ENCODE measurements at regions not wholly inside any gene's neighbourhood (a gene's known extent, or its start where the extent isn't known, plus 50 kb on each side); places are given as distances from the start of the nearest gene placed in this dataset.

- Histone ChIP-seq H3K4me3 (ENCODE audit: low read length) (peak overlapping the region; percentile 28), H3K9ac (ENCODE audit: low read length) (no peak overlapping the region), H3K79me2 (replicated peaks; ENCODE audit: insufficient read depth, low read length) (no peaks in the 10 kb centered on the region), H3K4me2 (ENCODE audit: low read length) (no peak overlapping the region), H4K20me1 (ENCODE audit: insufficient read depth) (no peaks in the 10 kb centered on the region), H3K9me2 (ENCODE audit: insufficient read depth, low read length) (no peaks in the 10 kb centered on the region), H3K9me3 (ENCODE audit: low read length) (peaks cover 3% of the 10 kb centered on the region), H3K27me3 (ENCODE audit: insufficient read depth, low read depth, low read length) (no peaks in the 10 kb centered on the region), H3K27ac (ENCODE audit: low read length) (peak overlapping the region; percentile 83), H2AFZ (ENCODE audit: low read depth, low read length) (no peak overlapping the region), H3F3A (ENCODE audit: insufficient read depth, low read length, poor library complexity, severe bottlenecking) (no peaks in the 10 kb centered on the region), H3K36me3 (ENCODE audit: insufficient read depth, low read length) (no peaks in the 10 kb centered on the region)
- TF ChIP-seq EP300 (conservative IDR thresholded peaks at IDR 0.05; ENCODE audit: poor library complexity, severe bottlenecking) (no peak), REST (IDR thresholded peaks at IDR 0.05; ENCODE audit: borderline replicate concordance) (no peak), RAD21 (conservative IDR thresholded peaks at IDR 0.05) (no peak), SMC3 (conservative IDR thresholded peaks at IDR 0.05; ENCODE audit: poor library complexity) (no peak), TAF1 (IDR thresholded peaks at IDR 0.05; ENCODE audit: low read depth) (no peak), EZH2 (IDR thresholded peaks at IDR 0.05; ENCODE audit: borderline replicate concordance, insufficient read depth, low read length, poor library complexity, severe bottlenecking) (no peak), MXI1 (conservative IDR thresholded peaks at IDR 0.05; ENCODE audit: poor library complexity, severe bottlenecking) (no peak), POLR2AphosphoS5 (IDR thresholded peaks at IDR 0.05) (no peak), CTCF (IDR thresholded peaks at IDR 0.05; ENCODE audit: poor library complexity, severe bottlenecking) (no peak)
Observed at GRCh38 chr1:164949771-164950471, 390.9 kb downstream of the PBX1 start.

- Histone ChIP-seq H3K9me2 (ENCODE audit: insufficient read depth, low read length) (no peaks in the 10 kb centered on the region), H3K4me3 (ENCODE audit: low read length) (no peak overlapping the region), H3F3A (ENCODE audit: insufficient read depth, low read length, poor library complexity, severe bottlenecking) (no peaks in the 10 kb centered on the region), H3K36me3 (ENCODE audit: insufficient read depth, low read length) (no peaks in the 10 kb centered on the region), H3K79me2 (replicated peaks; ENCODE audit: insufficient read depth, low read length) (no peaks in the 10 kb centered on the region), H3K9me3 (ENCODE audit: low read length) (peaks cover 3% of the 10 kb centered on the region), H4K20me1 (ENCODE audit: insufficient read depth) (no peaks in the 10 kb centered on the region), H3K27ac (ENCODE audit: low read length) (no peak overlapping the region), H3K9ac (ENCODE audit: low read length) (no peak overlapping the region), H2AFZ (ENCODE audit: low read depth, low read length) (no peak overlapping the region), H3K4me2 (ENCODE audit: low read length) (no peak overlapping the region), H3K27me3 (ENCODE audit: insufficient read depth, low read depth, low read length) (no peaks in the 10 kb centered on the region)
- TF ChIP-seq TAF1 (IDR thresholded peaks at IDR 0.05; ENCODE audit: low read depth): no peak
- TF ChIP-seq CTCF (IDR thresholded peaks at IDR 0.05; ENCODE audit: poor library complexity, severe bottlenecking): no peak
- TF ChIP-seq POLR2AphosphoS5 (IDR thresholded peaks at IDR 0.05): no peak
- no peak for TF ChIP-seq SMC3 (conservative IDR thresholded peaks at IDR 0.05; ENCODE audit: poor library complexity)
- no peak for TF ChIP-seq MXI1 (conservative IDR thresholded peaks at IDR 0.05; ENCODE audit: poor library complexity, severe bottlenecking)
- TF ChIP-seq RAD21 (conservative IDR thresholded peaks at IDR 0.05): no peak
- no peak for TF ChIP-seq EZH2 (IDR thresholded peaks at IDR 0.05; ENCODE audit: borderline replicate concordance, insufficient read depth, low read length, poor library complexity, severe bottlenecking)
- no peak for TF ChIP-seq EP300 (conservative IDR thresholded peaks at IDR 0.05; ENCODE audit: poor library complexity, severe bottlenecking)
- TF ChIP-seq REST (IDR thresholded peaks at IDR 0.05; ENCODE audit: borderline replicate concordance): no peak
Observed at GRCh38 chr1:164948101-164948500, 389.1 kb downstream of the PBX1 start.
